ENCODE measurements at regions not wholly inside any gene's neighbourhood (a gene's known extent, or its start where the extent isn't known, plus 50 kb on each side); places are given as distances from the start of the nearest gene placed in this dataset.

GRCh38 chr5:160508780-160509361 is 87.2 kb downstream of the PTTG1 start:
- TF ChIP-seq CTCF (IDR thresholded peaks at IDR 0.05) (peak; percentile 77 to 88 (median 80)), POLR2AphosphoS5 (IDR thresholded peaks at IDR 0.05) (no peak), POLR2A (IDR thresholded peaks at IDR 0.05) (no peak)

Data from breast epithelium (tissue), 3 donors.